BE2C (cell line): ENCODE measurements at regions not wholly inside any gene's neighbourhood (a gene's known extent, or its start where the extent isn't known, plus 50 kb on each side); places are given as distances from the start of the nearest gene placed in this dataset.
"Not testable (repeated sequence)": the region's sequence is repeated elsewhere in the genome, so short reads cannot be mapped to it uniquely, and the experiment has no call there.

ENCODE experiments used
- DNase-seq: peaks from one replicate; pipeline ENCODE4 v3.0.0-alpha.2; 2020
- H3K27me3 ChIP-seq: fragments of 250-450 bp; sonication (Bioruptor Pico); 2 replicates; pipeline ENCODE4 v1.5.1; 2020; ENCODE audit warnings: mild to moderate bottlenecking
- H3K36me3 ChIP-seq: fragments of 250-450 bp; sonication (Bioruptor Pico); 2 replicates; pipeline ENCODE4 v1.5.1; 2020; ENCODE audit warnings: mild to moderate bottlenecking
- H3K4me1 ChIP-seq: fragments of 250-450 bp; sonication (Bioruptor Pico); 2 replicates; pipeline ENCODE4 v1.5.1; 2020
- H3K4me3 ChIP-seq: 2 replicates; pipeline ENCODE4 v1.5.1; 2011; ENCODE audit warnings: low read depth, low read length
- H3K9me3 ChIP-seq: fragments of 250-450 bp; sonication (Bioruptor Pico); 2 replicates; pipeline ENCODE4 v1.5.1; 2020
- CTCF ChIP-seq: IDR thresholded peaks from 2 replicates; pipeline ENCODE4 v1.5.1; 2012; ENCODE audit warnings: mild to moderate bottlenecking, low read depth, low read length

GRCh38 chr2:91742973-91743490, 3051.6 kb downstream of the RPIA start:
- peak; percentile 13 for DNase-seq
- not testable (repeated sequence) for H3K4me1 ChIP-seq, H3K27me3 ChIP-seq, H3K9me3 ChIP-seq, H3K36me3 ChIP-seq, H3K4me3 ChIP-seq

- H3K9me3 ChIP-seq, DNase-seq: not testable (repeated sequence)
These were observed 3052.4 kb downstream of the RPIA start for GRCh38 chr2:91743910-91744309.

GRCh38 chr2:91744700-91745141, 3053.2 kb downstream of the RPIA start:
- H3K4me1 ChIP-seq, H3K36me3 ChIP-seq, DNase-seq, H3K27me3 ChIP-seq, H3K4me3 ChIP-seq, H3K9me3 ChIP-seq: not testable (repeated sequence)

More at GRCh38 chr2:91743910-91744309, 3052.4 kb downstream of the RPIA start:
- H3K27me3 ChIP-seq, H3K4me3 ChIP-seq, H3K36me3 ChIP-seq, H3K4me1 ChIP-seq: not testable (repeated sequence)

GRCh38 chr2:91748902-91749301, 3057.4 kb downstream of the RPIA start:
- H3K4me3 ChIP-seq, result no peak overlapping the region
- H3K27me3 ChIP-seq, result no peaks in the 10 kb centered on the region
- H3K36me3 ChIP-seq, result no peaks in the 10 kb centered on the region
- no peaks in the 10 kb centered on the region for H3K4me1 ChIP-seq
- no peak for TF ChIP-seq CTCF
- DNase-seq, result peak; percentile 13
- no peaks in the 10 kb centered on the region for H3K9me3 ChIP-seq

GRCh38 chr2:91749665-91750064, 3058.2 kb downstream of the RPIA start:
- H3K36me3 ChIP-seq, H3K4me3 ChIP-seq, H3K9me3 ChIP-seq, H3K4me1 ChIP-seq, DNase-seq, H3K27me3 ChIP-seq: not testable (repeated sequence)

- not testable (repeated sequence) for H3K9me3 ChIP-seq, H3K4me1 ChIP-seq, H3K4me3 ChIP-seq, H3K36me3 ChIP-seq, H3K27me3 ChIP-seq, DNase-seq
- TF ChIP-seq CTCF, result peak; percentile 15
These were observed 3068.0 kb downstream of the RPIA start for GRCh38 chr2:91759361-91759941.

GRCh38 chr2:91760672-91761071, 3069.2 kb downstream of the RPIA start:
- not testable (repeated sequence) for H3K9me3 ChIP-seq, H3K4me3 ChIP-seq, H3K27me3 ChIP-seq, H3K4me1 ChIP-seq, H3K36me3 ChIP-seq, DNase-seq

GRCh38 chr2:91762312-91762711, 3070.8 kb downstream of the RPIA start:
- not testable (repeated sequence) for DNase-seq, H3K27me3 ChIP-seq, H3K36me3 ChIP-seq, H3K4me3 ChIP-seq, H3K4me1 ChIP-seq, H3K9me3 ChIP-seq

GRCh38 chr2:91763710-91764109, 3072.2 kb downstream of the RPIA start:
- not testable (repeated sequence) for H3K9me3 ChIP-seq, H3K27me3 ChIP-seq, H3K4me3 ChIP-seq, DNase-seq, H3K36me3 ChIP-seq, H3K4me1 ChIP-seq

GRCh38 chr2:91764581-91765002, 3073.1 kb downstream of the RPIA start:
- not testable (repeated sequence) for H3K4me3 ChIP-seq, DNase-seq, H3K27me3 ChIP-seq, H3K4me1 ChIP-seq, H3K9me3 ChIP-seq, H3K36me3 ChIP-seq

GRCh38 chr2:91765018-91765754, 3073.7 kb downstream of the RPIA start:
- H3K9me3 ChIP-seq, H3K27me3 ChIP-seq, DNase-seq, H3K36me3 ChIP-seq, H3K4me3 ChIP-seq, H3K4me1 ChIP-seq: not testable (repeated sequence)

GRCh38 chr2:91766349-91767048, 3075.0 kb downstream of the RPIA start:
- not testable (repeated sequence) for H3K4me1 ChIP-seq, H3K36me3 ChIP-seq, H3K9me3 ChIP-seq, H3K27me3 ChIP-seq, H3K4me3 ChIP-seq
- peak; percentile 42 for DNase-seq

- not testable (repeated sequence) for DNase-seq, H3K27me3 ChIP-seq, H3K4me3 ChIP-seq, H3K9me3 ChIP-seq, H3K4me1 ChIP-seq, H3K36me3 ChIP-seq
These were observed 3076.8 kb downstream of the RPIA start for GRCh38 chr2:91768301-91768700.

GRCh38 chr2:91768997-91769396, 3077.5 kb downstream of the RPIA start:
- H3K27me3 ChIP-seq, DNase-seq, H3K4me1 ChIP-seq: not testable (repeated sequence)

More at GRCh38 chr2:91768997-91769396, 3077.5 kb downstream of the RPIA start:
- H3K9me3 ChIP-seq, H3K36me3 ChIP-seq, H3K4me3 ChIP-seq: not testable (repeated sequence)
